Activated CD4-positive, alpha-beta T cell treated with anti-CD3 and anti-CD28 coated beads, Interleukin-2, Interleukin-6, amounts not matched to agents 100 ng/mL and 50 ng/mL, durations not matched to agents 16 hours and 8 hours (primary cell): ENCODE measurements at regions not wholly inside any gene's neighbourhood (a gene's known extent, or its start where the extent isn't known, plus 50 kb on each side); places are given as distances from the start of the nearest gene placed in this dataset.

Source experiments
- DNase-seq: peaks from one replicate; pipeline ENCODE4 v3.0.0-alpha.2; 2020

GRCh38 chr5:64110222-64110621 is 55.4 kb upstream of the RNF180 start:
- DNase-seq: no peak

- no peak for DNase-seq
Observed at GRCh38 chr5:64108674-64109073, 57.0 kb upstream of the RNF180 start.

GRCh38 chr5:64100203-64100602 is 65.4 kb upstream of the RNF180 start:
- no peak for DNase-seq

GRCh38 chr5:64096771-64097170 is 68.9 kb upstream of the RNF180 start:
- DNase-seq: no peak

GRCh38 chr5:64077589-64077988 is 88.1 kb upstream of the RNF180 start:
- no peak for DNase-seq

GRCh38 chr5:64074533-64074932 is 91.1 kb upstream of the RNF180 start:
- DNase-seq: peak; percentile 28

- DNase-seq: no peak
Observed at GRCh38 chr5:64069486-64069885, 96.2 kb upstream of the RNF180 start.

- DNase-seq: no peak
Observed at GRCh38 chr5:64050296-64050695, 88.1 kb upstream of the HTR1A start.

- DNase-seq: no peak
Observed at GRCh38 chr5:64040490-64040889, 78.2 kb upstream of the HTR1A start.

- no peak for DNase-seq
Observed at GRCh38 chr5:64026493-64026892, 64.2 kb upstream of the HTR1A start.

GRCh38 chr5:64019746-64020145 is 57.5 kb upstream of the HTR1A start:
- DNase-seq: no peak

GRCh38 chr5:64018966-64019365 is 56.7 kb upstream of the HTR1A start:
- no peak for DNase-seq

- no peak for DNase-seq
Observed at GRCh38 chr5:64015824-64016223, 53.6 kb upstream of the HTR1A start.
